HL-60 (cell line): ENCODE measurements at regions not wholly inside any gene's neighbourhood (a gene's known extent, or its start where the extent isn't known, plus 50 kb on each side); places are given as distances from the start of the nearest gene placed in this dataset.

Experiments
- CTCF ChIP-seq: IDR thresholded peaks from one replicate; pipeline ENCODE4 v1.5.1; 2011; ENCODE audit warnings: low read length, control low read depth, inconsistent platforms; ENCODE audit not compliant: insufficient read depth
- POLR2AphosphoS5 ChIP-seq: IDR thresholded peaks from 2 replicates; pipeline ENCODE4 v1.6.1; 2012; ENCODE audit warnings: low read depth

GRCh38 chr6:157754351-157754750 lies 68.7 kb upstream of the SNX9 start:
- TF ChIP-seq POLR2AphosphoS5 (no peak), CTCF (no peak)
